ENCODE measurements at regions not wholly inside any gene's neighbourhood (a gene's known extent, or its start where the extent isn't known, plus 50 kb on each side); places are given as distances from the start of the nearest gene placed in this dataset.
A peak's percentile ranks its signal among the peaks of the same experiment; 100 is the strongest.

- Histone ChIP-seq H3K36me3 (no peaks in the 10 kb centered on the region), H3K27me3 (ENCODE audit: low read depth) (no peaks in the 10 kb centered on the region), H3K9me3 (no peaks in the 10 kb centered on the region), H3K4me1 (no peaks in the 10 kb centered on the region), H3K4me3 (no peak overlapping the region), H3K27ac (no peak overlapping the region)
- intact Hi-C loops (cut with DNase I) = no loop called here
- no peak for DNase-seq
- no peak for TF ChIP-seq CTCF (IDR thresholded peaks at IDR 0.05)
- ATAC-seq = no peak
These were observed 166.6 kb upstream of the RREB1 start for GRCh38 chr6:6941201-6941600.

GRCh38 chr6:6942091-6942490 is 165.7 kb upstream of the RREB1 start:
- H3K4me3 ChIP-seq = no peak overlapping the region
- H3K9me3 ChIP-seq = no peaks in the 10 kb centered on the region
- no peak for DNase-seq
- ATAC-seq = no peak
- no peak overlapping the region for H3K27ac ChIP-seq
- TF ChIP-seq CTCF (IDR thresholded peaks at IDR 0.05) = no peak
- intact Hi-C loops (cut with DNase I) = no loop called here
- H3K36me3 ChIP-seq = no peaks in the 10 kb centered on the region
- H3K27me3 ChIP-seq (ENCODE audit: low read depth) = no peaks in the 10 kb centered on the region
- no peaks in the 10 kb centered on the region for H3K4me1 ChIP-seq

- no peaks in the 10 kb centered on the region for H3K4me1 ChIP-seq
- peak; percentile 88 for ATAC-seq
- no peak overlapping the region for H3K4me3 ChIP-seq
- no peak overlapping the region for H3K27ac ChIP-seq
- intact Hi-C loops (cut with DNase I) = no loop called here
- no peaks in the 10 kb centered on the region for H3K27me3 ChIP-seq (ENCODE audit: low read depth)
- H3K36me3 ChIP-seq = no peaks in the 10 kb centered on the region
- peak; percentile 78 for DNase-seq
- no peak for TF ChIP-seq CTCF (IDR thresholded peaks at IDR 0.05)
- H3K9me3 ChIP-seq = no peaks in the 10 kb centered on the region
These were observed 164.9 kb upstream of the RREB1 start for GRCh38 chr6:6942831-6943230.

- intact Hi-C loops (cut with DNase I) = no loop called here
These were observed 164.3 kb upstream of the RREB1 start for GRCh38 chr6:6943421-6943820.

GRCh38 chr6:6946206-6947155 is 161.3 kb upstream of the RREB1 start:
- ATAC-seq (no peak), DNase-seq (no peak)
- Histone ChIP-seq H3K4me1 (no peaks in the 10 kb centered on the region), H3K9me3 (no peaks in the 10 kb centered on the region), H3K27ac (no peak overlapping the region), H3K4me3 (no peak overlapping the region), H3K36me3 (no peaks in the 10 kb centered on the region), H3K27me3 (ENCODE audit: low read depth) (no peaks in the 10 kb centered on the region)
- TF ChIP-seq CTCF (IDR thresholded peaks at IDR 0.05) = no peak
- intact Hi-C loops (cut with DNase I) = no loop called here

More at GRCh38 chr6:6943421-6943820, 164.3 kb upstream of the RREB1 start:
- Histone ChIP-seq H3K27ac (no peak overlapping the region), H3K36me3 (no peaks in the 10 kb centered on the region), H3K27me3 (ENCODE audit: low read depth) (no peaks in the 10 kb centered on the region), H3K4me3 (no peak overlapping the region), H3K9me3 (no peaks in the 10 kb centered on the region), H3K4me1 (no peaks in the 10 kb centered on the region)
- DNase-seq (no peak), ATAC-seq (no peak)
- no peak for TF ChIP-seq CTCF (IDR thresholded peaks at IDR 0.05)
